GM19372 (cell line): ENCODE measurements at regions not wholly inside any gene's neighbourhood (a gene's known extent, or its start where the extent isn't known, plus 50 kb on each side); places are given as distances from the start of the nearest gene placed in this dataset.
"Not testable (repeated sequence)": the region's sequence is repeated elsewhere in the genome, so short reads cannot be mapped to it uniquely, and the experiment has no call there.

Experiments used
- ATAC-seq: cut with Tn5 transposase; IDR thresholded peaks from one replicate; pipeline ENCODE4 v1.9.1; 2021; ENCODE audit warnings: mild to moderate bottlenecking, low read depth, moderate library complexity; ENCODE audit not compliant: unreplicated experiment

GRCh38 chr2:167701651-167702050, 545.7 kb downstream of the STK39 start:
- no peak for ATAC-seq

DNA sequence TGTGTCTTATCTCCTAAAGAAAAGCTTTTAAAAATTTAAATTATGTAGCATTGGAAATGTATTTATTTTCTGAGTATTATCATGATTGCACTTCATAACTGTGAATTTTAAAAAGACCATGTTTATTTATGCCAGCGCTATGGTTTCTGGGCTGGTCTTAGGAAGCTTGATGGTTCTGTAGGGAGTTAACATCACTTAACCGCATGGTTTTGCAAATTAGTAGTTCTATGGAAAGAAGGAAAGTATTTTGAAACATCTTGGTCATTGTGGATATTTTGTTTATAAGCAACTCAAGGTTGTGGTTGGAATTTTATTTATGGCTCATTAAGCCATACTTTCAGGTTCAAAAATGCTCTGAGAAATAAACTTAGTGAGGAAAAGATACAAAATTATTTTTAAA, 549.4 kb downstream of the STK39 start:
- ATAC-seq = no peak

DNA sequence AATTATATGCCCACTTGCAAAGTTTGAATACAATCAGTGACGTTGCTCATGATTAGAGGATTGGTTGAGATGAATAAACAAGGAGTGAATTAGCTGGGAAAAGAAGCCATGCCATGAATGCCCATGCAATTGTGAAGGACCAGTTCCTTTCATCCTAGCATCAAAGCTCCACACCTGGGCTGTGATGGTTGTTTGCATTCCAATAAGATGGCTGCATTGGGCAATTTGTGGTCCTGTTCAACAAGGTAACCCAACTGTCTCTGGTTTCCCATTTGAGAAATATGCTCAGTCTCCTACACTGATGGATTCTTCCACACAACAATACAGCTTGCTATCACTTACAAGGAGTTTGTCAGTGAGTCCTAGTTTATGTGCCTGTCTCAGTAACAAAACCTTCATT, 550.2 kb downstream of the STK39 start:
- ATAC-seq = no peak

GRCh38 chr2:167692936-167693335, 554.5 kb downstream of the STK39 start:
- ATAC-seq = no peak

DNA sequence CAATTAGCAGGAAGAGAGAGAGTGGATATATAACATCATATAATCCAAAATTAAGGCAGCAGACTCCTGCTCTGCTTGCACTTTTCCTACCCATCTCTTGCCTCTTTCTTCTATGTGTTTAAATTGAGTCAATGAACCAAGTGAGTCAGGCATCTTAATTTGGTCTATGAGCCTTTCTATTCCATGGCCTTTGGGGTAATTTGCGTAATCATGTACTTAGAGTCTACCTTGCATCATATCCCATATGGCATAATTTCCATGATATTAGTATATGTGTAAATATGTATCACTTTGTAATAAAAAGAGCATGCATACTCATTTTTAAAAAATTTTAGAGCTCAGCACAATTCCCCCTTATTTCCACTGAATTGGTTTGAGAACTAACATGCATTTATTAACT, 555.2 kb downstream of the STK39 start:
- ATAC-seq = no peak

- ATAC-seq = no peak
These were observed 558.0 kb downstream of the STK39 start for GRCh38 chr2:167689444-167689843.

DNA sequence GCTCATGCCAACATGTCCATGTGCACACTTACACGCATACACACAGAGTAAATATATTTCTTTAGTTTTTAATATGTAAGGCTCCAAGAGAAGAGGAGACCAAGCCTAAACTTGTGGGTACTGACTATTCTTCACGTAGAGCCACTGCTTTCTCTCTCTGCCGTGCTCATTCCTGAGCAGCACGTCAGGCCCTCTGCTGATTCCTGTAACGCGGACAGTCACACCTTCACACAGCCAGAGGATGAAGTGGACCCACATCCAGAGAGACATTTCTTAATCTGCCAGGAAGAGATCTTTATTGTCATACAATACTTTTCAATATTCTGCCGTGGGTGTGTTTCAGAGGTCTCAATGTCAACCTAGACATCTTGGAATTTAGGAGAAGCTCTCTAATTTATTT, 560.7 kb downstream of the STK39 start:
- ATAC-seq = no peak

- ATAC-seq = no peak
These were observed 566.0 kb downstream of the STK39 start for GRCh38 chr2:167681234-167682015.

DNA sequence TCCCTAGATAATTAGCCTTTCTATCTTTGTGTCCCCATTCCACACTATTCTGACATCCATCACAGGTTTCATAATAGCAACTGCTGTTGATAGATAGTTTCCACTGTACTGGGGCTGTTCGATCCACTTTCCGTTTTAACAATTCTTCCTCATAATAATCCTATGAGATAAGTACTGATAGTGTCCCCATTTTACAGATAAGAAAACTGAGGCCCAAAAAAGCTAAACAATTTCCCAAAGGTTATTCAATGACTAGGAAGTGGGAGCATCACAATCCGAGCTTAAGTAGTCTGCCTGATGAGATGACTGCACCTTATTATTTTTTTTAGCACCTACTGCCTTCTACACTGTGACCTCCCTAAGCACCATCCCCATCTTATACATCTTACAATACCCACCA, 569.2 kb downstream of the STK39 start:
- ATAC-seq = no peak

DNA sequence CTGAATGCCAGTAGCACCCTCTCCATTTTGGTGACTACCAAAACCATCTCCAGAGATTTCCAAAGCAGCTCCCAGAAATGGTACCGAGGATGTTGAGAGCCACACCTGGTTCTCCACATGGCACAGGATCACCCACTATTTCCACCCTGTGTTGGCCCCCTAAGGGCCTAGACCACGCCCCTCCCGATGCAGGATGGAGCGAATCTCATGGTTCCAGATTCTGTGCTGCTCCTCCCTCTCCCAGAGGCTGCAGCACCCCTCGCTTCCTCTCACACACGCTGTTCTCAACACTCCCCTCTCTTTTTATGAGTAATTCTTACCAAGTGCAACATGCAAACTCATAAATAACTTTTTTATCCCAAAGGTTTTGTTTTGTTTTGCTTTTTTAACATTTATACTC, 571.5 kb downstream of the STK39 start:
- ATAC-seq = no peak

- no peak for ATAC-seq
These were observed 576.8 kb downstream of the STK39 start for GRCh38 chr2:167670588-167670987.

DNA sequence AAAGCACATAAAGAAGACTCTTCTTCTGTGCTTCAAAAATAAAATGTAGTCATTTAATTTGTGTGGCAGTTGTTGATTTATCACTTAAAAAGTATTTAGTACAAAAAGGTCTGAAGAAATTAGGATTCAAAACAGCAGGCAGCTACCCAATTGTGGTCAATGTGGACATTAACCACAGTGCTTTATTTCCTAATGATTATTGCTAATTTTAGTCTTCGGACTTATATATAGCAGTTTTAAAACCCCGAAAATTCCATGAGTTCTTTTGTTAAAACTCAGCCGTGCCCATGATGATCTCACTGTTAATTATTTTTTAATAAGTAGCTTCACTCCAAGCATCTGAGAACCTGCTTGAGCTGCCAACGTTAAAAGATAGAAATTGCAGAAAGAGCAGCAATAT, 594.3 kb downstream of the STK39 start:
- ATAC-seq = no peak

- no peak for ATAC-seq
These were observed 595.0 kb downstream of the STK39 start for GRCh38 chr2:167652401-167652800.

- ATAC-seq = no peak
These were observed 595.8 kb downstream of the STK39 start for GRCh38 chr2:167651406-167652151.

DNA sequence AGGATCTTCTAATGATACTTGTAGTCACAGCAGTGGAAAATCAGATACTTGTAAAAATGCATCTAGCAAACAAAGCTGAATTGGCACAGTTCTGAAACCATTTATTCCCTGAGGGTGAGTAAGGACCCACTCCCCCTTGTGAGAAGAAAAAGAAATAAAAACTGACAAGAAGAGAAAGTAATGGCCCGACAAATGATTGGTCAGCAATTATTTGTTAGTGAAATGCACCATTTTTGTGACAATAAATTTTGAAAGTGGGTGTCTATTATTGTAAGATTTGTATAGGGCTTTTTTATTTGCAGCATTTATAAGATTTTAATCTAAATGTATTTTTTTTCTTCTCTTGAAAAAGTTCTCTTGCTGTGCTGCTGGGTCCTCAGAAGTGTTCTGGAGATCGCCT, 600.8 kb downstream of the STK39 start:
- ATAC-seq = no peak

- ATAC-seq = no peak
These were observed 607.3 kb downstream of the STK39 start for GRCh38 chr2:167640096-167640495.

GRCh38 chr2:167637741-167638140, 609.7 kb downstream of the STK39 start:
- ATAC-seq = no peak

GRCh38 chr2:167632271-167632670, 615.1 kb downstream of the STK39 start:
- not testable (repeated sequence) for ATAC-seq

DNA sequence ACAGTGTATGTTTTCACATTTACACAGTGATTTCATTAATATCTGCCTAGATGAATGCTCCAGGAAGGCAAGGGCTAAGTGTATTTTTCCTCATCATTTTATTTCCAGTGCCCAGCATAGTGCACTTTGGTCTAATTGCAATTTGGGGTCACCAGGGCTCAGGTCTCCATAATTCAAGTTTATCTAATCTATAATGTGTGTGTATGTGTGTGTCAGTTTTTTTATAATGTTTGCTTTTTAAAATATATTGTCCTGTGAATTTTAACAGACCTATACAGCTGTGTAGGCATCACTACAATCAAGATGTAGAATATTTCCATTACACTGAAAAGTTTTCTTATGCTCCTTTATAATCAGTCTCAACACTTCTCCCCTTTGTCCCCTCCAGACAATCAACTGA, 620.4 kb downstream of the STK39 start:
- ATAC-seq = no peak

DNA sequence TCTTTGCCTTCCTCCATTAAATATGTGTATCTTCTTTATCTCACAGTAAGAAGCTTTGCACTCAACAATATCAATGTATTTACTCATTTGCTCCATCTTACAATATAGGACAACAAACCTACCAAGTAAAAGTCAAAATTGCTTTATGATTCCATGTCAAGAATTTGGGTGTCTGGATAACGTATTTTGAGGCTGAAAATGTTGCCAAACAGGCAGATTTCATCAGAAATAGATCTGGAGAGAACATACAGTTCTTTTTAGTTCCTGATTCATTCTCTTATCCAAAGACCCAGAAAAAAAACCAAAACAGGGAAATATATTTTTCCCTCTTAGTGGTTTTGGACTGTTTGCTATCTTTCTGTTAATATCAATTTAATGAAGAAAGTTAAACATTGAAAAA, 621.1 kb downstream of the STK39 start:
- no peak for ATAC-seq

DNA sequence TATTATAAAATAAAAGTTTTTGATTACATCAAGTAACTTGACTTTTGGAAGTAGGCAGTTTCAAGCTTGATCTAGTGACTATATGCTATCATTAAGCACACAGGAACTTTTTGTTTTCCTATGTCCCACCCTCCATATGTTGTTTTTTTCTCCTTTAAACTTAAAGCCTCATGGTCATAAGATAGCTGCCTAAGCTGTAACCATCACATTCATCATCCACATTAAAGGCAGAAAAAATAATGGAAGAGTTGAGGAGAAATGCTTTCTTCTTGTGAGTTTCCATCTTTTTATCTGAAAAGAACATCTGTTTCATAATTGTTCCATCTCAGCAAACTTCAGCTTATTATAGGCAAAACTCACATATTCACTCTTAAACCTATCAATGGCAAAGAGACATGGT, 630.4 kb downstream of the STK39 start:
- ATAC-seq = no peak

GRCh38 chr2:167613471-167613870, 633.9 kb downstream of the STK39 start:
- ATAC-seq = no peak
